ENCODE measurements at regions not wholly inside any gene's neighbourhood (a gene's known extent, or its start where the extent isn't known, plus 50 kb on each side); places are given as distances from the start of the nearest gene placed in this dataset.

GRCh38 chr6:6460416-6460815 is 128.1 kb upstream of the LY86 start:
- no peak for TF ChIP-seq POLR2AphosphoS5 (IDR thresholded peaks at IDR 0.05)
- TF ChIP-seq CTCF (IDR thresholded peaks at IDR 0.05) = no peak
- TF ChIP-seq POLR2A (IDR thresholded peaks at IDR 0.05) = no peak
- Histone ChIP-seq H3K4me1 (no peaks in the 10 kb centered on the region), H3K27me3 (no peaks in the 10 kb centered on the region), H3K27ac (no peak overlapping the region), H3K9me3 (no peaks in the 10 kb centered on the region), H3K4me3 (no peak overlapping the region), H3K36me3 (no peaks in the 10 kb centered on the region)
- DNase-seq (ENCODE audit: low spot score in 2 of 2) = no peak
- intact Hi-C loops (cut with DNase I; ENCODE audit: low total_unique reads) = no loop called here

- TF ChIP-seq POLR2A (IDR thresholded peaks at IDR 0.05) = no peak
- TF ChIP-seq POLR2AphosphoS5 (IDR thresholded peaks at IDR 0.05) = no peak
- TF ChIP-seq CTCF (IDR thresholded peaks at IDR 0.05) = no peak
- no peak for DNase-seq (ENCODE audit: low spot score in 2 of 2)
- intact Hi-C loops (cut with DNase I; ENCODE audit: low total_unique reads) = no loop called here
Measured at GRCh38 chr6:6461138-6461537, 127.4 kb upstream of the LY86 start.

GRCh38 chr6:6466967-6467761 is 121.4 kb upstream of the LY86 start:
- peaks cover 5 to 13% of the 10 kb centered on the region in 2 donors for H3K9me3 ChIP-seq
- no peak overlapping the region for H3K27ac ChIP-seq
- no peaks in the 10 kb centered on the region for H3K4me1 ChIP-seq
- H3K36me3 ChIP-seq = no peaks in the 10 kb centered on the region
- no peak overlapping the region for H3K4me3 ChIP-seq
- no peaks in the 10 kb centered on the region for H3K27me3 ChIP-seq
- intact Hi-C loops (cut with DNase I; ENCODE audit: low total_unique reads) = no loop called here
- no peak for TF ChIP-seq POLR2A (IDR thresholded peaks at IDR 0.05)
- no peak for TF ChIP-seq CTCF (IDR thresholded peaks at IDR 0.05)
- TF ChIP-seq POLR2AphosphoS5 (IDR thresholded peaks at IDR 0.05) = no peak
- DNase-seq (ENCODE audit: low spot score in 2 of 2) = peak in 1 of 2 donors; percentile 17

More at GRCh38 chr6:6461138-6461537, 127.4 kb upstream of the LY86 start:
- H3K9me3 ChIP-seq = no peaks in the 10 kb centered on the region
- H3K36me3 ChIP-seq = no peaks in the 10 kb centered on the region
- no peaks in the 10 kb centered on the region for H3K27me3 ChIP-seq
- H3K4me3 ChIP-seq = no peak overlapping the region
- H3K4me1 ChIP-seq = no peaks in the 10 kb centered on the region
- no peak overlapping the region for H3K27ac ChIP-seq

- H3K27ac ChIP-seq = no peak overlapping the region
- no peaks in the 10 kb centered on the region for H3K27me3 ChIP-seq
- H3K36me3 ChIP-seq = no peaks in the 10 kb centered on the region
- TF ChIP-seq CTCF (IDR thresholded peaks at IDR 0.05) (no peak), POLR2AphosphoS5 (IDR thresholded peaks at IDR 0.05) (peak in 1 of 3 donors; percentile 60)
- H3K4me1 ChIP-seq = no peaks in the 10 kb centered on the region
- DNase-seq (ENCODE audit: low spot score in 2 of 2) = peak in 1 of 2 donors; percentile 18
- no peak overlapping the region for H3K4me3 ChIP-seq
- H3K9me3 ChIP-seq = peaks cover 5 to 13% of the 10 kb centered on the region in 2 donors
- intact Hi-C loops (cut with DNase I; ENCODE audit: low total_unique reads) = no loop called here
Measured at GRCh38 chr6:6469074-6469473, 119.4 kb upstream of the LY86 start.

- intact Hi-C loops (cut with DNase I; ENCODE audit: low total_unique reads) = loop anchor here (5.0 kb wide), 1 partner anchor 457 kb away; no protein-coding TSS in a partner anchor
- TF ChIP-seq POLR2A (IDR thresholded peaks at IDR 0.05) = no peak
- no peak for DNase-seq (ENCODE audit: low spot score in 2 of 2)
Measured at GRCh38 chr6:6470123-6470522, 118.4 kb upstream of the LY86 start.

More at GRCh38 chr6:6470123-6470522, 118.4 kb upstream of the LY86 start:
- no peaks in the 10 kb centered on the region for H3K4me1 ChIP-seq
- H3K27me3 ChIP-seq = no peaks in the 10 kb centered on the region
- no peak overlapping the region for H3K27ac ChIP-seq
- no peaks in the 10 kb centered on the region for H3K36me3 ChIP-seq
- peaks cover 5 to 13% of the 10 kb centered on the region in 2 donors for H3K9me3 ChIP-seq
- no peak overlapping the region for H3K4me3 ChIP-seq
